ENCODE measurements at regions not wholly inside any gene's neighbourhood (a gene's known extent, or its start where the extent isn't known, plus 50 kb on each side); places are given as distances from the start of the nearest gene placed in this dataset.

- Histone ChIP-seq H3K27ac (no peak overlapping the region), H3K4me3 (ENCODE audit: low read depth, low read length) (no peak overlapping the region), H3K36me3 (replicated peaks) (no peaks in the 10 kb centered on the region), H3K27me3 (replicated peaks) (no peaks in the 10 kb centered on the region)
- TF ChIP-seq CTCF (IDR thresholded peaks at IDR 0.05; ENCODE audit: low read depth, low read length, missing control alignments): no peak
- in situ Hi-C loops (cut with HindIII; ENCODE audit: low pct_ligation_motif_present, low sequenced_read_pairs): no loop called here
- DNase-seq: no peak
Observed at GRCh38 chr3:76873532-76874242, 166.2 kb upstream of the ROBO2 start.

- TF ChIP-seq CTCF (IDR thresholded peaks at IDR 0.05; ENCODE audit: low read depth, low read length, missing control alignments): no peak
- no peak for DNase-seq
- H3K4me3 ChIP-seq (ENCODE audit: low read depth, low read length): no peak overlapping the region
- no peak overlapping the region for H3K27ac ChIP-seq
- H3K27me3 ChIP-seq (replicated peaks): no peaks in the 10 kb centered on the region
- no peaks in the 10 kb centered on the region for H3K36me3 ChIP-seq (replicated peaks)
- in situ Hi-C loops (cut with HindIII; ENCODE audit: low pct_ligation_motif_present, low sequenced_read_pairs): no loop called here
Observed at GRCh38 chr3:76879959-76880358, 159.9 kb upstream of the ROBO2 start.

- Histone ChIP-seq H3K27me3 (replicated peaks) (no peaks in the 10 kb centered on the region), H3K4me3 (ENCODE audit: low read depth, low read length) (no peak overlapping the region), H3K36me3 (replicated peaks) (no peaks in the 10 kb centered on the region), H3K27ac (no peak overlapping the region)
- TF ChIP-seq CTCF (IDR thresholded peaks at IDR 0.05; ENCODE audit: low read depth, low read length, missing control alignments): no peak
- in situ Hi-C loops (cut with HindIII; ENCODE audit: low pct_ligation_motif_present, low sequenced_read_pairs): no loop called here
- no peak for DNase-seq
Observed at GRCh38 chr3:76886761-76887500, 153.0 kb upstream of the ROBO2 start.

DNA sequence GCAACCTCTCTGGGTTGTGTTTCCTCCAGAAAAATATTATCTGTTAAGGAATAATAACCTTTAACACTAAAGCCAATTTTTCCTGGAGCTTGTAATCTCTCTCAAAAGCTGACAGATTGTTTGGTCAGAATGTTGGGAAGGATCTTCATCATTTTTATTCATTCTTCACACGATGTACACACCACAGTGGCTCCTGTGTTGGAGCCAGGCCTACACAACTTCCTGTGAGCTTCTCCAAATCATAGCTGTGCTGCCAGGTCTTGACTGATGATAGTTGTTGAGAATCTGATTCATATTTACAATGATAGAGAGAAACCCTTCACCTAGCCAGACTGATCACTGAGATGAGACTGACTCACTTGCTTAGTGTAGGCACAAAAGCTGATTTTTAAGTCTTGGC, 151.0 kb upstream of the ROBO2 start:
- H3K4me3 ChIP-seq (ENCODE audit: low read depth, low read length): no peak overlapping the region
- H3K36me3 ChIP-seq (replicated peaks): no peaks in the 10 kb centered on the region
- H3K27me3 ChIP-seq (replicated peaks): no peaks in the 10 kb centered on the region
- no peak for TF ChIP-seq CTCF (IDR thresholded peaks at IDR 0.05; ENCODE audit: low read depth, low read length, missing control alignments)
- in situ Hi-C loops (cut with HindIII; ENCODE audit: low pct_ligation_motif_present, low sequenced_read_pairs): no loop called here
- DNase-seq: no peak
- no peak overlapping the region for H3K27ac ChIP-seq

- H3K27me3 ChIP-seq (replicated peaks): no peaks in the 10 kb centered on the region
- in situ Hi-C loops (cut with HindIII; ENCODE audit: low pct_ligation_motif_present, low sequenced_read_pairs): no loop called here
Observed at GRCh38 chr3:76889911-76890310, 150.0 kb upstream of the ROBO2 start.

More at GRCh38 chr3:76889911-76890310, 150.0 kb upstream of the ROBO2 start:
- no peak for DNase-seq
- no peak overlapping the region for H3K4me3 ChIP-seq (ENCODE audit: low read depth, low read length)
- TF ChIP-seq CTCF (IDR thresholded peaks at IDR 0.05; ENCODE audit: low read depth, low read length, missing control alignments): no peak
- H3K27ac ChIP-seq: no peak overlapping the region
- no peaks in the 10 kb centered on the region for H3K36me3 ChIP-seq (replicated peaks)

Data from brain microvascular endothelial cell (primary cell).